ENCODE measurements at regions not wholly inside any gene's neighbourhood (a gene's known extent, or its start where the extent isn't known, plus 50 kb on each side); places are given as distances from the start of the nearest gene placed in this dataset.

DNA sequence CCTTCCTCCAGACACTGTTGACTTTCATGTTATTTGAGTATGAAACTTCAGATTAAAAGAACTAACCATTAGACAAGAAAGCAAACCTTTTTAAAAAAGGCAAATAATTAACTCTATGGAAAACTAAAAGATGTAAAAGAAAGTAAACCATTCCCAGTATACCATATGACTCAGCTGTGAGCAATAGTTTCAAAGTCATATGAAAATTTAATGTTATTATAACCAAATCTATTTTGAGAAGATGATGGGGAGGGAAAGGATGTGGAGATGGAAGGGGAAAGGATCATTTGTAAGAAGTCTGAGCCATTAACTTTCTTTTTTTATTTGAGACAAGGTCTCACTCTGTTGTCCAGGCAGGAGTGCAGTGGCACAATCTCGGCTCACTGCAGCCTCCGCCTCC lies 131.8 kb downstream of the IRX5 start:
- H3K18ac ChIP-seq (ENCODE audit: low read depth, low read length), result no peak overlapping the region

More for the DNA sequence above, 131.8 kb downstream of the IRX5 start:
- Histone ChIP-seq H3K4me3 (ENCODE audit: insufficient read depth, low read depth, low read length) (no peak overlapping the region), H2BK120ac (ENCODE audit: low read depth, low read length) (no peak overlapping the region), H2AK9ac (replicated peaks; ENCODE audit: low read depth, low read length, poor library complexity) (no peak overlapping the region), H3K79me1 (ENCODE audit: low read depth in 1 of 2, low read length in 2 of 2) (no peaks in the 10 kb centered on the region), H2AFZ (replicated peaks; ENCODE audit: low read length, poor library complexity) (no peak overlapping the region), H4K91ac (ENCODE audit: insufficient read depth, low read depth, low read length) (no peak overlapping the region), H3K4ac (ENCODE audit: low read depth, low read length) (no peak overlapping the region), H3K9ac (ENCODE audit: low read depth, low read length) (no peak overlapping the region), H2BK15ac (ENCODE audit: low read depth, low read length) (no peak overlapping the region), H2BK5ac (ENCODE audit: low read depth, low read length, poor library complexity, severe bottlenecking) (no peak overlapping the region), H3K27ac (ENCODE audit: insufficient read depth, low read length) (no peak overlapping the region), H3K27me3 (ENCODE audit: control insufficient read depth, insufficient read depth, low read length) (peaks cover 3% of the 10 kb centered on the region; the same call in 1 of the 2 replicates), H3K23ac (ENCODE audit: low read depth, low read length) (no peak overlapping the region), H4K8ac (ENCODE audit: low read depth in 2 of 2, low read length in 2 of 2) (no peak overlapping the region), H4K5ac (ENCODE audit: low read depth, low read length) (no peak overlapping the region), H3K36me3 (ENCODE audit: control insufficient read depth, insufficient read depth, low read length) (no peaks in the 10 kb centered on the region), H3K14ac (replicated peaks; ENCODE audit: low read depth, low read length) (no peak overlapping the region), H3K4me1 (ENCODE audit: control insufficient read depth, insufficient read depth, low read length) (no peaks in the 10 kb centered on the region), H3K9me1 (ENCODE audit: insufficient read depth, low read length) (no peaks in the 10 kb centered on the region), H3K4me2 (ENCODE audit: low read depth, low read length) (no peak overlapping the region), H2BK20ac (ENCODE audit: low read depth, low read length) (no peak overlapping the region), H3K9me3 (ENCODE audit: control insufficient read depth, insufficient read depth, low read length) (no peaks in the 10 kb centered on the region), H3K56ac (ENCODE audit: extremely low read depth, insufficient read depth, low read length) (no peak overlapping the region), H4K20me1 (ENCODE audit: insufficient read depth, low read length) (no peaks in the 10 kb centered on the region), H2AK5ac (ENCODE audit: low read depth, low read length) (no peak overlapping the region)
- no TSS peak for BruUV-seq (replicated peaks)
- no CpG with 5 or more reads among the region's 2 CpGs for WGBS, 2 experiments (ENCODE audit: extremely low coverage in 2 of 2, insufficient read length in 1 of 2)
- CTCF ChIA-PET, result no interaction called here
- intact Hi-C loops (cut with micrococcal nuclease), result no loop called here
- dilution Hi-C loops (cut with HindIII; ENCODE audit: low sequenced_read_pairs, unreplicated experiment), result no loop called here
- TF ChIP-seq, protein P1, sequence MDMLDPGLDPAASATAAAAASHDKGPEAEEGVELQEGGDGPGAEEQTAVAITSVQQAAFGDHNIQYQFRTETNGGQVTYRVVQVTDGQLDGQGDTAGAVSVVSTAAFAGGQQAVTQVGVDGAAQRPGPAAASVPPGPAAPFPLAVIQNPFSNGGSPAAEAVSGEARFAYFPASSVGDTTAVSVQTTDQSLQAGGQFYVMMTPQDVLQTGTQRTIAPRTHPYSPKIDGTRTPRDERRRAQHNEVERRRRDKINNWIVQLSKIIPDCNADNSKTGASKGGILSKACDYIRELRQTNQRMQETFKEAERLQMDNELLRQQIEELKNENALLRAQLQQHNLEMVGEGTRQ (IDR thresholded peaks at IDR 0.05; ENCODE audit: low read depth, low read length), result no peak
- DNase-seq (peak; percentile 4), ATAC-seq (ENCODE audit: low read depth) (no peak)
- in situ Hi-C loops (cut with MboI; ENCODE audit: low sequenced_read_pairs), result no loop called here
- POLR2A ChIA-PET (ENCODE audit: unreplicated experiment), result no interaction called here

All from IMR-90 (cell line).